Fibroblast of peridontal ligament (primary cell): ENCODE measurements at regions not wholly inside any gene's neighbourhood (a gene's known extent, or its start where the extent isn't known, plus 50 kb on each side); places are given as distances from the start of the nearest gene placed in this dataset.
A peak's percentile ranks its signal among the peaks of the same experiment; 100 is the strongest.

Experiments used
- DNase-seq: peaks from one replicate; pipeline ENCODE4 v3.0.0-alpha.2; 2010; ENCODE audit errors: extremely low read depth

GRCh38 chr9:3161912-3162311, 318.0 kb upstream of the PUM3 start:
- DNase-seq, result no peak

- DNase-seq, result no peak
These were observed 313.1 kb upstream of the PUM3 start for GRCh38 chr9:3157011-3157410.

DNA sequence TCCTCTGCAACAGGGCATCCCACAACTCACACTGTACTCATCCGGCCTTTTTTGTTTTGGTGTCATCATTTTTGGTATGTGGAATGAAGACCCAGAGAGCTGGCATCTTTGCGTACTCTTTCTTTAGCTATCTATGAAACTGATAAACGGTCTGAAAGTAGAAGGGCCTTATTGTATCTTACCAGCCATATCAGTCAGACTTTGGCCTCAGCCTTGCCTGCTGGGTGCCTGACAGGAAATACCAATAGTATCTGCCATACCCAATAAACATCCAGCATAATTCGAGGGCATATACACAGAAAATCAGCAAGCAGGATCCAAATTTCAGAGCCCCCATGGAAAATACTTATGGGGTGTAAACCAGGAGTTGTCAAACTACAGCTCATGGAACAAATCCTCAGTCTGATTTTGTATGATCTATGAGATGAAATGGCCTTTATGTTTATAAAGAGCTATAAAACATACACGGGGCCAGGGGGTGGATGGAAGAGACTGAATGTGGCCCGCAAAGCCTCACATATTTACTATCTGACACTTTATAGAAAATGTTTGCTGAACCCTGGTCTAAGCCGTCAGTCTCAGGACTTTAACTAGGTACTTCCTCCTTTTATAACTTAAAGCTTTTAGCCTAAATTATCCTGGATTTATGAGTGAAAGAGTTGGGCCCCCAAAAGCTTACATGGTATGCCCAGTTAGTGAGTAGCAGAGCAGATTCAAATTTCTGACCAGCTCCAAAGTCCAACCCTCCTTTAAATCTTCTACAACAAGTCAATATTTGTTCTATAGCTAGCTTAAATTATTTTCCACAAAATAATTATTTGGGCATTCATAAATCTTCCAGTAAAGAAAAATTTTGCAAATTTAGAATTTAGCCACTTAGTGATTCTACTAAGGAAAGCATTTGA, 308.0 kb upstream of the PUM3 start:
- no peak for DNase-seq

- DNase-seq, result no peak
These were observed 306.2 kb upstream of the PUM3 start for GRCh38 chr9:3150074-3150473.

DNA sequence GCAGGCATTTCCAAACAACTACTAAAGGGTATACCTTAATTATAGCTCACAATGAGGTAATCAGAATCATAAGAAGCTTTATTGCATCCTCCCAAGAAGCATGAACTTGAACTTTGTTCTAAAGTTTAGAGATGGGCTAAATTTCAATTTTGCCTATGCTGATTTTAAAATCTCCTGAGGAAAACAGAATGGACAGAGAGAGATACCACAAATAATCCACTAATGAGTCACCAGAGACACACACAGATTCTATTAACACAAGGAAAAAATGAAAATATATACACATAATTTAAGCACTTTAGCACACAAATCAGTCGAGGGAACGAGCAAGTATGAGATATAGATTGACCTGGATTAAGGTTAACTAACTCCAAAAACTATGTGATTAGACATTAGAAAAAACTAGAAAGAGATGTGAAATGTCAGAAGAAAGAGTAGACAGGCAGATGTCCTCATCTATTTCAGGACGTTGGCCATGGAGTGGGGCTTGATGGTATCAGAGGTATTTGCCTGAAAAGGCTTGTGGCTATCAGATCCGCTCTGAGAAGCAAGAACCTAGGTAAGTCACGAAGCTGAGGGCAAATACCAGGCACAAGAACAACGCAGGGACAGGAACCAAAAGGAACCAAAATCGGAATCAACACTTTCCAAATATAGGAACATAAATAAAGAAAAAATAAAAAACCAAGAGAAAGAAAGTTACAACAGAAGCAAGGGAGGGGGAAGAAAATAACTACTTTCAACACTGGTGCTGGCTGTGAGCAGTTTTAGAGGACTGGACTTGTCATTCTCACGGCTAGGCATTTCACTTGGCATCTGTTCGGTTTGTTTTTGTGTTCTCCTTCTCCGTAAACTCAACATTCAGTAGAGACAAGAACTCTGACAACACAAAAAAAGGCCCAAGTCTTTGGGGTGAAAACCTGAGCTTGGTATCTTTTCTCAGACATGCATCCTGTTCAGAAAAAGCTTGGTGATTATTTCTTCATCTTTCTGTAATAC, 294.6 kb upstream of the PUM3 start:
- no peak for DNase-seq

DNA sequence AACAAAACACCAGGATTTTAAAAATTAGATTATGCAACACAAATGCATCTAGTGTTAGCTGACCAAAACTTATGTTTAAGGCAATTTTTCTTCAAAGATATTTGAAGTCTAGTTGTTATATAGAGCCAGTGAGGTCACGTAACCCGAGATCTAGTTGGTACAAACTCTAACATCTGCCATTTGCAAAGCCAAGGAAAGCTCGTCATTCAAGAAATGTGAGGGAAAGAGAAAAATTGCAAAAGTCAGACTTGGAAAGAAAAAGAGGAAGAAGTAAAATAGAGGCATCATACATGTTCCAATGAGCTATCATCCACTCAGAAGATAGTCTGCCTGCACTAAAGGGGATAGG, 293.4 kb upstream of the PUM3 start:
- DNase-seq, result peak; percentile 64

DNA sequence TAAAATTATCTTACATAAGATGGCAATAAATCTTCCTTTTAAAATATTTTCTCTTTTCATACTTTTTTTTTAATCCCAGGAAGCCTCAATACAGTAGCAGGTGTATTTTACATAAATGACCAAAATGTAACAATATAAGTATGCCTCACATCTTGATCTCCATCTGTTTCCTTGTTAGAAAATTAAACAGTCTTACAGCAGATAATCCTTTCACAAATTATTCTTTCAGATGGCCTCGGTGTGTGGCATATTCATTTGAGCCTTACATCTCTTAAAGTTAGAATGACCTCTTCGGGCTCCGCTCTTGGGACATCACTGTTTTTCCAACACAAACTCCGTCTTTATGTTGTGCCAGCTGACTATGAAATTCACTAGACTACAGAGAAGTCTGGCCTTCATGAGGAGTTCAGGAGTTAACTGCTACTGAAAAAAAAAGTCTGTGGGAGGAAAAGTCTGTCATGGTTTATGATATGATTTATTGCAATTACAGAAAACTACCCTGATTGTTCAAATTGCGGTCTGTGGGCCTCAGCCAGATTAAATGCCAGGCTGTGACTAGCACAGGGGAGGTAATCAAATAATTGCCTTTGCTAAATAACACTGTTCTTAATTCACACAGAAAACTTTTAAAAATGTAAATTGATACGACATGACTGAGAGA, 292.9 kb upstream of the PUM3 start:
- peak; percentile 61 for DNase-seq

DNA sequence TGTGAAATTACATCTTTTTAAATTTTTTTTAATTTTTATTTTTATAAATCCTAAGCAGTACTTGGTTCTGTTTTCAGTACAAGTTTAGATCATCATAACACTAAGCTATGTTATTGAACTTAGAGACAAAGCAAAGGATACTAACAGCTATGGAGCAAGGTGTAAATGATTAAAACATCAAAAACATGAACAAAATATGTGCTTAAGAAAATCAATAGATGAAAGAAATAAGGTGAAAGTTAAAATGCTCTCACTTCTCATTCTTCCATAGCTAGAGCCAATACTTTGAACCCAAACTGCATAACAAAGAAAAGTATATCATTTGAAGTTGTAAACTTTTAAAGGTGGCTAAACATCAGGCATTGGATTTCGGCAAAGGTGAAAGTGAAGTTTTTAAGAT, 292.3 kb upstream of the PUM3 start:
- DNase-seq, result no peak

DNA sequence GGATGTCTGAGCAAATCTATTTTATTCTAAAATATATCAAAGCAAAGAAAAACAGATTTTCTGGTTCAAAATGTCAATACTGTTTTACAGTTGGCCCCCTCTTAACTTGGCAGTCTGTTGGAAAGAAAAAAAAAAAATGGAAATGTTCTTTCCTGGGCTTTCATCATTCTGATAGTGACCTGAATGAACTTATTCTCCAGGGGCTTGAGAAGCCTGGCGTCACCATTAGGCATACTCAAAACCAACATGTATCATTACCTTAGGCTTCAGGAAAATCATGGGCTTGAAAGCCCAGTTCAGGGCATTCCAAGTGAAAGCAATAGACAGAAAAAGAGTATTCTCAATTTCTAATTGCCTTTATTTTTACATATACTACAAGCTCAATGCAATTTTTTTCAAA, 283.7 kb upstream of the PUM3 start:
- no peak for DNase-seq

- no peak for DNase-seq
These were observed 281.9 kb upstream of the PUM3 start for GRCh38 chr9:3125602-3126405.

DNA sequence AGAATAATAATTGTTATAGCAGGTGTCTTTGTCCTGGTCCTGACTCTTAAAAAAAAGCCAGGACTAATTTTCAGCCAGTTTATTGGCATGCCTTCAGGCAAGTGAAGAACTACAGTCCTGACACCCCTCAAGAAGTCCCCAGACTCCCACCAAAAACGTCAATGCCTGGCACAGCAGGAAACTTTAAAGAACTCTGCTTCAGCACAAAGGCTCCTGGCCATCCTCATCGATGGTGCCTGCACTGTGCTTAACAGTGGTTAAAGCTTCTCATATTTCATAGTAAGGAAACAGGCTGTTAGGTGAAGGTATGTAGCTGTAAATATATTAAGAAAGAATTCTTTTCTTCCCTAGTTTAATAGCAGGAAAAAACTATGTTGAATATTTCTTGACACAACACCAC, 280.1 kb upstream of the PUM3 start:
- DNase-seq, result no peak

DNA sequence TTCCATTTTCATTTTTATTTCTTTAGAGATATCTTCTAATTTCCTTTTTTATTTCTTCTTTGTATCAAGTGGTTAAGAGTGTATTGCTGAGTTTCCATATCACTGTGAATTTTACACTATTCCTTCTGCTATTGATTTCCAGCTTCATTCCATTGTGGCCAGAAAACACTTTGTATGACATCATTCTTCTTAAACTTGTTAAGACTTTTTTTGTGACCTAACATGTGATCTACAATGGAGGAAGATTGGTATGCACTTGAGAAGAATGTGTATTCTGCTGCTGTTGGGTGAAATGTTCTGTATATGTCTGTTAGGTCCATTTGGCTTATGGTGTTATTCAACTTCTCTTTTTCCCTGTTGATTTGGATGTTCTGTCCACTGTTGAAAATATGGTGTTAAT, 274.2 kb upstream of the PUM3 start:
- no peak for DNase-seq

GRCh38 chr9:3099646-3100045, 255.8 kb upstream of the PUM3 start:
- no peak for DNase-seq

DNA sequence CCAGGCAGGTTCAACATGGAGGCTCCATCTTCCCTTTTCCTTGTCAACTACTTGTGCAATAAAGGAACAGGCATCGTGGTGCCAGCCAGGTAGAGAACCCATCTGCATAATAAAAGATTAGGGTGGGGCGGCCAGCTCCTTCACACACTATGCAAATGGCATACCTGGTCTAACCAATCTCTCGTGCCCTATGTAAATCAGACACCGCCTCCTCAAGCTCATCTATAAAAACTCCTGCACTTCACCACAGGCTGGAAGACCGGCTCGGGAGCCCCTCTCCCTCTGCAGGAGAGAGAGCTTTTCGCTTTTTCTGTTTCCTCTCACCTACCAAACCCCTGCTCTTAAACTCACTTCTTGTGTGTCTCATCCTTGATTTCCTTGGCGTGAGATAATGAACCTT, 244.3 kb upstream of the PUM3 start:
- DNase-seq, result no peak

- no peak for DNase-seq
These were observed 243.8 kb upstream of the PUM3 start for GRCh38 chr9:3087697-3088096.

DNA sequence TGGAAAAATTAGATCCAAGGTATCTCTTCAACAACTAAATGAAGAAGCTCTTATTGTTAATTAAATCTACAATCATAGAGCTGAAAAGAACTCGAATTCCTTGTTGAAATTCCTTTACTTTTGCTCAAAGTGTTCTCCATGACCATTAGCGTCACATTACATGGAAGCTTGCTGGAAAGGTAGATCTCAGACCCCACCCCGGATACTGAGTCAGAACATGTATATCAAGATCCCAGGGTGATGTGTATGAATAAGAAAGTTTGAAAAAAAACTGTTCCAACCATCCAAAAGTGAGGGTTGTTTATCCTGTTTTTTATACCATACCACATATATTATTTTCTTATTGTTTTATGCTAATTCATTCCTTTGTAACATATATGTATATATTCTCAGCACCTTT, 237.1 kb upstream of the PUM3 start:
- no peak for DNase-seq

DNA sequence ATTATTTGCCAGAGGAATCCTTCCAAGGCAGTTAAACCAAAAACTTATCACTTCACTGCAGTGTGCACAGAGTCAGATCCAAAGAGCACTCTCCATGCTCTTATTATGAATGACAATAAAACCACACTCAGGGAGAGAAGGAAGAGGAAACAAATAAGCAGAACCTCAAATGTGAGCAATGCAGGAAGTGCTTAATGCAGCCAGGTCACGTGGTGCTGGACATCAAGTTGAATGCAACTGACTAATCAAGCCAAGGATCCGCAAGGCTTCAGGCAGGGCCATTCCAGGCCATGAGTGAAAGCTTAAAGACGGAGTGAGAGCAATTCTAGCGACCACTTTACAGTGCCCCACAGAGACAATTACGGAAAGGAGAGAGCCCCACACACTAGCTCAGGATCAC, 230.4 kb upstream of the PUM3 start:
- no peak for DNase-seq

GRCh38 chr9:3066591-3066990, 222.7 kb upstream of the PUM3 start:
- no peak for DNase-seq

DNA sequence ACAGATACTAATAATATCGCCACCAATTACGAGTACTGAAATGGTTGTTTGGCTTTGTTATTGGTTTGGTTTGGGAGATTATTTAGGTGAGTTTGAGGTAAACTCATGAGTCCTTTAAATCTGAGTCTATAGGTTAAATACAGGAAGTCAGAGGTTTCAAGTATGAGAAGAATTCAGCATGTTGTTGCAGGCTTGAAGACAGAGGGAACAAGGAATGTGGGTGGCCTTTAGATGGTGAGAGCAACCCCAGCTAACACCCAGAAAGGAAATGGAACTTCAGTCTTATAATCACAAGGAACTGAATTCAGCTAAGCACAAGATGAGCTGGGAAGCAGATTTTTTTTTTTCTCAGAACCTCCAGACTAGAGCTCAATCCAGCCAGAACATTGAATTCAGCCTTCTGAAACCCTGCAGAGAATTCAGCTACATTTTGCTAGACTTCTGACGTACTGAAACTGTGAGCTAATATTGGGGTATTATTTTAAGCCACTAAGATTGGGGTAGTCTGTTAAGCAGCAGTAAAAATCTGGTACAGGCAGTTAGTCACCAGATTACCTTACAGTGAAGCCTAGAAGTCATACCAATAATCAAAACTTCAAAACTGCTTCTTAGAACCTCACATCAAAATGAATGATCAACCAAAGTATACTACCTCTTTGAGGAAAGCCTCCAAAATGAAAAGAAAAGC, 216.0 kb upstream of the PUM3 start:
- no peak for DNase-seq

DNA sequence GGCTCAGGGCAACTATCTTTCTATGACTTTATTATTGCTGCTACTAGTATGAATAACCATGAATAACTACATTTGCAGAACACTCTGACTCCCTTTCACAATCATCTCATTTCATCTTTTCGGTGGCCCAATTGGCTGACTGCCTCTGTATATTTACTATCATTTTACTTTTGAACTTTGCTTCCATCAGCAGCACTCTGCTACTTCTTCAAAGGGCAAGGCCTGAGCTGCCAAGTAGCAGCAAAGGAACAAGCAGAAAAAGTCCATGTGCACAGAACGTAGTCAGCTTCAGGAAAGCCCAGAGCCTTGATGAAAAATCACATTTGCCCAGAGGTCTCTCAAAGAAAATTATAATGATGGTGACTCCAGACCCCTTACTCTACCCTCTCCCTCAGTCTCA, 214.5 kb upstream of the PUM3 start:
- no peak for DNase-seq
